NCI-H2227 treated with DMSO at 0.1 percent for 48 hours (cell line): ENCODE measurements at regions not wholly inside any gene's neighbourhood (a gene's known extent, or its start where the extent isn't known, plus 50 kb on each side); places are given as distances from the start of the nearest gene placed in this dataset.

ENCODE experiments used
- DNase-seq: peaks from one replicate; lab custom pipeline; 2025; lab: John Stamatoyannopoulos, UW

DNA sequence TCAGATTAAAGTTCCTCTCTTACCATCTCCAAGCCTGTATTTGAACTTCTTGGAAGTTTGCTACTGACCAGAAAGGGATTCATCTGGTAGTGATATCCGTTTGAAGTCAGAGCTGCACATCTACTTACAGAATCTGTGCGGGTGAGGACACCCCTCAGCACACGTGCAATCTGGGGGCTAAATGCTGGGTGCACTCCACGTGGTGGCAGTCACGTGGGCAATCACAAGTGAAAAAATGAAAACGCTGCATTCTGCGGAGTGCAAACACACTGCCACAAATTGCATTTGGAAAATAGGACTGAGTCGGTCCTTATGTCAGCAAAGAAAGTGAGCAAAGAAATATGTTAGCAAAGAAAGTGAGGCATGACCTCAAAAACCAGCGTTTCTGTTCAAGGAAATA lies 76.1 kb upstream of the GYPC start:
- DNase-seq, result no peak

DNA sequence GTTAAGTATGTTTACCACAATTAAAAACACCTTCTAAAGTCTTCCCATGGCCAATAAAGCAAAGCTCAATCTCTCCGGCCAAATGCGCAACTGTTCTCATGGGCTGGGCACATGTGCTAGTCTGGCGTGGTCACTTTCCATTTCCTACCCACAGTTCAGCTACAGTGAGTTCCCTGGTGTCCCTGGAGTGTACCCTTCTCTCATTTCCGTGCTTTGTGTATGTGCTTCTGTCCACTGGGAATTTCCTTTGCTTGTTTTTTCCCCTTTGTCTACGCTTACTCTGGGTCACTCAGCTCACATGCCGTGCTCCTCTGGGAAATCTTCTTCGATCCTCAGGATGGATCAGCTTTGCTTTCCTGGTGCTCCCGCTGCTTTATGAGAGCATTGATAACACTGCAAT lies 69.6 kb upstream of the GYPC start:
- DNase-seq, result no peak

DNA sequence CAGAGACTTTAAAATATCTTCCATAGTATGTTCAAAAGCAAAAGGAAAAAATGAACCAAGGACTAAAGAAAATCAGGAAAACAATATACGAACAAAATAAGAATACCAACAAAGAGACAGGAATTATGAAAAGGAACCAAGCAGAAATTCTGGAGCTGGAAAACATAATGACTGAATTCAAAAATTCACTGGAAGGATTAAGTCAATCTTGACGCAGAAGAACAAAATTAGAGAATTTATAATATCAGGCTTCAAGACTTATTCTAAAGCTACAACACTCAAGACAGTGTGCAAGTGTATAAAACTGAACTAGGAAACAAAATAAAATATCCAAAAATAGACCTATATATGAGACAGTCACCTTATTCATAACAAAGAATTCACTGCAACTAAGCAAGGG lies 56.9 kb upstream of the GYPC start:
- DNase-seq, result no peak

DNA sequence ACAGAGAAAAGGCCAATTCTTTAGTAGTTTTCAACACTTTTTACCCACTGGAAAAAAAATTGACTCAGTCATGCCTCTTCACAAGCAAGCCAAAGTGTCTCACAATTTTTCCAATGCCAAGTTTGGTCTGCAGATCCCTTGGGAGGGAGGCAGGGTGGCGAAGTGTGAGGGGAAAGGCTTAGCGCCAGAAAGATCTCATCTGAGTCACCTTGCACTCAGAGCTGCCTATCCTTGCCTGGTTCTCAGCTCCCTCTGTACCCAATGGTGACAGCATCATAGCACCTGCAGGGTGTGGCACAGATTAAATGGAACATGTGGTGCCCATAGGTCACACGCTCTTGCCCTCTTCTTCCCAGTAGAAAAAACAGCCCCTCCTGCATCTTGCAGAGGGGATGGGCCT lies 55.2 kb upstream of the GYPC start:
- no peak for DNase-seq

DNA sequence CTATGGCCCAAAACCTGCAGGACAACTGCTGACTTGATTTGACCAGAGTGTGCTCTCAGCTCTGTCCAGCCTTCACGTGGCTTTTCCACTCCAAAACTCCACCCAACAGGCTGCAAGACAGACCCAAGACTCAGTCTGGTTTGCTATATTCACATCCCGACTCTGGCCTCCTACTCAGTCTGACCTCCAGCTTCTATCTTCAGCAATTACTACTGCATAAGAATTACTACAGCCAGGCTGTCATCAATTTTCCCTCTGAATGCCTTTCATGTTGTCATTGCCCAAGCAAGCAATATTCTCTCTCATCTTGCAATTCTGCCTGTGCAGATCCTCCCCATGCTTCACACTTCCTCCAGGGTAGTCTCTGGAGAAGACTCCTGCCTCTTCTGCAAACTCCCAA lies 53.6 kb upstream of the GYPC start:
- DNase-seq, result no peak
